ENCODE measurements at regions not wholly inside any gene's neighbourhood (a gene's known extent, or its start where the extent isn't known, plus 50 kb on each side); places are given as distances from the start of the nearest gene placed in this dataset.

GRCh38 chr12:127360580-127360979 is 906.4 kb upstream of the TMEM132C start:
- DNase-seq = no peak

GRCh38 chr12:127362121-127362520 is 904.8 kb upstream of the TMEM132C start:
- DNase-seq = no peak

DNA sequence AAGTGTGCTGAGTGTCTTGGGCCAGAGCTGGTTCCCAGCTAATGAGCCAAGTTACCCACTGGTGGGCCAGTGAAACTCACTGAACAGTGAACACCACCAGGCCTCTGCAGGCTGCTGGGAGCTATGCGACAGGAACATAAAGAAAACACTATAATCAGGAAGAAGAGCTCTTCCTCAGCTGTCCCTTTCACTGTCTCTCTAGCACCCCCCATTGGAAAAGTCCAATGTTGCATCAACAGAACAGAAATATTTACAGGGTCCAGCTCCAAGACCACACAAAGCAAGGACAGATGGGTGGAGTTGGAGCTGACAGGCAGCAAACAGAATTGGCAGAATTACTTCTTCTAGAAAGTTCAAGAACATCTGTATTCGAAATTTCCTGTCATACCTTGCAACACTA is 903.6 kb upstream of the TMEM132C start:
- DNase-seq = no peak

DNA sequence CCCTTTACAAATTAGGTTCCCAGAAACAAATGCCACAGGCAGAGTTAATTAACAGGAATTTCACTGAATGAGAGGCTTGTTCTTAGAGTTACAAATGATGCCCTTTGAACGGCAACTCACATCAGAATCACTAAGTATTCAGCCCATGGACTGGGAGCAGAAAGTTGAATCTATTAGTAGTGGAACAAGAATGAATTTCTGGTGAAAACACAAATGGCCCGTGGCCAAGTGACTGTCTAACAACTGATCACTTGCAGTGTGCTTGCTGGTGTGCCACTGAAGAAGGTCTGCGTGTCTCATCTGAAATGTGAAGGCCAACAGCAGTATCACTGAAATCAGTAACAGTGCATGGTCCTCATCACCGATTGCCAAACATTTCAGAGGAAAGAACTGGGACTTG is 893.4 kb upstream of the TMEM132C start:
- no peak for DNase-seq

GRCh38 chr12:127374447-127374846 is 892.5 kb upstream of the TMEM132C start:
- DNase-seq = no peak

- peak; percentile 66 for DNase-seq
These were observed 885.8 kb upstream of the TMEM132C start for GRCh38 chr12:127381043-127381668.

DNA sequence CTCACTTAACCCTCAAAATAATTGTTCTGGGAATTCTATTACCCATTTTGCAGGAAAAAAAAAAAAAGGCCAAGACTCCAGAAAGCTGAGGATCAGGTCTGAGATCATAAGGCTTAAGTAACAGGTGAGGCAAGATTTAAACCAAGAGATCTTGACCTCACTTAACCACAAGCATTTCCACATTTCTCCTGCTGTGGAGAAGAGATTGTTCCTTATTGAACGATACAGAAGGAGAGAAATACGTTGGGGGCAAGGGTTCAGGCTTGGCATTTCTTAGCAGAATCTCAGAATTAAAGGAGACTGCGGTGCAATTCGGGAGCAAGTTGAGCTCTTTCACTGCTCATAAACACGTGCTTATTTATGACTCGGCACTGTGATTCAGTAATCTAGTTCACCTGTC is 885.3 kb upstream of the TMEM132C start:
- no peak for DNase-seq

GRCh38 chr12:127383281-127383680 is 883.7 kb upstream of the TMEM132C start:
- no peak for DNase-seq

GRCh38 chr12:127386723-127387122 is 880.2 kb upstream of the TMEM132C start:
- no peak for DNase-seq

DNA sequence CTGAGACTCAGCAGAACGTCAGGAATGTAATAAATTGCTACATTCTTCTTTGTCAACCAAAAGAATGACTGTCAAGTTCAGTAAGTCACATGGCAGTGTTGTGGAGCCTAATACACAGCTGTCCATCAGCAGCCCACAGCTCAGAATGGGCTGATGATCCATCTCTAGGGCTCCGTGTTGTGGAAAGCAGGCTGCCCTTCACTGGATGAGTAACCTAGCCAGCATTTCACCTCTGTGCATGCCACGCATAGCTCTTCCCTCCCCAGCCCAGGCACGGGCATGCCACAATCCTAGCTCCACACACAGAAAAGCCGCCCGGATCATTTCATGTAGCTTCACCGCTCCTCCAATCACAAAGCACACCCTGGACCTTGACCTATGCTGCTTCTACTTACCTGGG is 878.0 kb upstream of the TMEM132C start:
- DNase-seq = no peak

- DNase-seq = no peak
These were observed 877.0 kb upstream of the TMEM132C start for GRCh38 chr12:127389923-127390322.

DNA sequence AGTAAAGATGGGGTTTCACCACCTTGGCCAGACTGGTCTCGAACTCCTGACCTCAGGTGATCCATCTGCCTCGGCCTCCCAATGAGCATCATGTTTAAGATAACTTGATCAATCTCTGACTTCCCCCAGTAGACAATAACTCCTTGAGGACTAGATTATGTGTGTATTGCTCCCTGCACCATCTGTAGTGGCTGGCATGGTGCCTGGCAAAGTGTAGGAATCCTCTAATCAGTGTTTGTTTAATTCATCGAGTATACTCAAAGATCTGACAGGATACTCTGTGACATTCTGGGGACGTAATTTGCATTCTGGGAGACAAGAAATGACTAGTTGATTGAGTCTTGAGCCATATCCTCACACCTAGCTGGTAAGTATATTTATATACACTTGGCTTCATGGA is 873.5 kb upstream of the TMEM132C start:
- DNase-seq = no peak

GRCh38 chr12:127393896-127394295 is 873.1 kb upstream of the TMEM132C start:
- no peak for DNase-seq

DNA sequence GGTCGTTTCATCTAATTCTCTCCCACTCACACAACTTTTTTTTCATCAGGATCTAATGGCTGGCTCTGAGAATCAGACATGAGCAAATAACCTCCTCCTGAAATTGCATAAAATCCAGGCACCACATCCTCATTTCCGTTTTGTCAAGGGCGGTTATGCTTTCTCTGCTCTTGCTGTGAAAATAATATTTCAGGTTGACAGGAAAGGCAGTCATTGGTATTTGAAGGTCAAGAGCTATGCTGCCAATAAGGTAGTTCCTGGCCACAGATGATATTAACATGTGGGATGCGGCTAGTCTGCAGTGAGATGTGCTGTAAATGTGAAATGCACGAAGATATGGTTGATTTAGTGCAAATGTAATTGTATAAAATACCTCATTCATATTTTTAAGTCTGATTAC is 870.2 kb upstream of the TMEM132C start:
- DNase-seq = no peak

DNA sequence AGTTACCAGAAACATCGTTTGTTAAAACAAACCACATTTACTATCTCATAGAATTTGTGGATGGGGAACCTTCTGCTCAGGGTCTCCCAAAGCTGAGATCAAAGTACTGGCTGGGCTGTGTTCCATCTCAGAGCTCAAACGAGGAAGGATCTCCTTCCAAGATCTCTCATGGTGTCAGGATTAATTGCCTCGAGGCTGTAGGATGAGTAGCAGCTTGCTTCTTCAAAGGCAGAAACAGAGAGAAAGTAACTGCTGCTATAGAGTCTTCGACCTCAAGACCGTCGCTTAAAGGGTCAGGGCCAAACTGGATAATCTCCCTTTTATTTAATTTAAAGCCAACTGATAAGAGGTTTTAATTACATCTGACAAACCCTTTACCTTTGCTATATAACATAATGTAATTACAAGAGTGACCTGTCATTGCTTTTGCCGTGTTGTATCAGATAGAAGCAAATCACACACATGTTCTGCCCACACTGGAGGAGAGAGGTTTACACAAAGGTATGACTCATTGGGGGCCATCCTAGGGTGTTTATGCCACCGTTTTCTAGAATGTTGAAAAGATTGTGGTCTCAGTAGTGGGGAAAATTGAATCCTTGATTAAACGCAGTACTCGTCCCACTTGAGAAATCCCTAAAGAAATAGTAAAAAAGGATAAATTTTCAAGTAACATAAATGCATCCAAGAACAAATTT is 868.8 kb upstream of the TMEM132C start:
- DNase-seq = no peak

DNA sequence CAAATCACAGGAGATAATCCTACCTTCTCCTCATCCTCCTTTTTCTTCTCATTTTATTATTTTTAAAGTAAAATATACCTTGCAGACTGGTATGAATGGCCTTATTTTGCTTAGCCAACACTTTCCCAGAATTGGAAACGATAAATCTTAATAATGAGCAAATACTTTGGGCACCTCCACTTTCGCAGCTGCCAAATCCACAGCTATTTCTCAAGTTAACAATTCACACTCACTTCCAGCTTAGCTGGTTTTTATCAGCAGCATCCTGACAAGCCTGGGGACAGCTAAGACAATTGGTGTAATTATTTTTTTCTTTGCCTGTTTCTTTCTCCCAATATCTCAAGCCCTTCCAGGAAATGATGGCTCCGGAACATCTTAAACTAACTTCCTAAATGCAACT is 867.5 kb upstream of the TMEM132C start:
- no peak for DNase-seq

DNA sequence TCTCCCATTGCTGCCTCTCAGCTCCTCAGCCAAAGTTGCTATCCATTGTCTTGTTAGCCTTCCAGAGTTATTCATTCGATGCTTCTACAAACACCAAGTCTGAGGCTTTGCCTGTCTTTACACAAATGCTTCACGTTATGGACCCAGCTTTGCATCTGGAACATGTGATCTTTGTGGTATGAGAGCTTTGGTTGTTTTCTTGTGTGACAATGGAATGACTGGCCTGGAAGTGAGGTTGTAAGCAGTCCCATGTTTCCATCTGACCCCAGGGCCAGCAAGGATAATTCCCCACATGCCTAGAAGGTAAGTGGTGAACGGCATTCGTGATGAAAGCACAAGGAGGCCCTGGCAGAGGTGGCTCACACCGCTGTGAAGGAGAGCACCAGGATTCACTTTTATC is 866.7 kb upstream of the TMEM132C start:
- no peak for DNase-seq

- no peak for DNase-seq
These were observed 866.0 kb upstream of the TMEM132C start for GRCh38 chr12:127401005-127401404.

DNA sequence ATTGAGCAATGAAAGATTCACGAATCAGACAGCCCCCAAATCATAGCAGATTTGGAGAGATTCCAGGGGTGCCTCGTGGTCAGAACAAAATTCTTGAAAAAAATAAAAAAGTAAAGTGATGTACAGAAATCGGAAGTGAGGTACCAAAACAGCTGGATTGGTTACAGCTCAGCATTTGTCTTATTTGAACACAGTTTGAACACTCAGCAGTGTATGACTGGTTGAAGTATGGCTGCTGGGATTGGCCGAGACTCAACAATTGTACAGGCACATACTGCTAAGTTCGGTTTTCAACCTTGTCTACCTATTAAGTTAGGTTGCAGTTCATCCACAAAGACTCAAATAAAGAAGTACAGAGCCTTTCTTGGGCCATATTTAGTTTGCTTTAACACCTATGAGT is 865.4 kb upstream of the TMEM132C start:
- no peak for DNase-seq

DNA sequence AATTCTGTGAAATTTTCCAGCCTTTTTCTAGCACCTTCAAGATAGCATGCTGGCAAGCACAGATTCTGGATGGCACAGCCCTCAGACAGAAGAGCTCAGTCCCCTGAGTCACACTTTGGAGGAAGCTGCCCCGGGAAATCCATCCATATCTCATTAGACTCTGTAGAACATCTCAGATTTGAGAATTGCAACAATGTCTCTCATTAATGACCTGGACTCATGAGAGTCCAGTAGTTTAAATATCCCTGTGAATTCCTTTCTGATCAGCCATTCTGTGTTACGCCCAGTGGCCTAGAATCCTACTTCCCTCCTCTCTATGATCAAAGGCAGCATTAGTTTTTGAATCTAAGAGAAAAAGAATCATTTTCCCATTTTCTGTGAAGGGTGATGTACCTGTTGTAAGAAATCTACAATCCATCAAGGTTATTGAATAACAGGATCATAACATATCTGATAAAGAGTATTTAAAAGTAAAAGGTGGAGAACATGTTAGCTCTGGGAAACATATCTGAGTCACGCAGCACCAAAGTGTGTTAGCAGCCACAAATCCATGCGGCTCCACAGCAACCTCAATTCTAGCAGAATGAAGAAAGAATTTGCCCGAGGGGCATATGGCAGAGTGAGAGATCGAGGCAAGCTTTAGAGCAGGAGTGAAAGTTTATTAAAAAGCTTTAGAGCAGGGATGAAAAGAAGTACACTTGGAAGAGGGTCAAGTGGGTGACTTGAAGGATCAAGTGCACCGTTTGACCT is 855.6 kb upstream of the TMEM132C start:
- no peak for DNase-seq

DNA sequence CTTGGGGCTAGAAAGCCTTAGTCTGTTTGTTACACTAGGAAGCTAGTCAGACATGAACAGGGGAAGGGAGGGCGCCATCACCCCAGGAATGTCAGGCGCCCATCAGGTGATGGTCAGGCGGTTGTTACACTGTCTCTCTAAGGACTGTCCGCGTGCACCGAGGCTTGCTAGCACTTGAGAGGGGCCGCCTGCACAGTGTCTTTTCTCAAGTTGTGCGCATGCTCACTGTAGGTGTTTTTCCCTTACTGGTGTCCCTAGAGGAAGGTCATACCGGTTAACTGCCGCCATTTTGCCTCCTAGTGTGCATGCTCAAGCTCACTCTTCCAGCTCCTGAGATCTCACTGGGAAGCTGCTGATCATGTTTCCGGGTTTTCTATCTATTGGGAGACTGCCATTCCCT is 855.0 kb upstream of the TMEM132C start:
- no peak for DNase-seq

DNA sequence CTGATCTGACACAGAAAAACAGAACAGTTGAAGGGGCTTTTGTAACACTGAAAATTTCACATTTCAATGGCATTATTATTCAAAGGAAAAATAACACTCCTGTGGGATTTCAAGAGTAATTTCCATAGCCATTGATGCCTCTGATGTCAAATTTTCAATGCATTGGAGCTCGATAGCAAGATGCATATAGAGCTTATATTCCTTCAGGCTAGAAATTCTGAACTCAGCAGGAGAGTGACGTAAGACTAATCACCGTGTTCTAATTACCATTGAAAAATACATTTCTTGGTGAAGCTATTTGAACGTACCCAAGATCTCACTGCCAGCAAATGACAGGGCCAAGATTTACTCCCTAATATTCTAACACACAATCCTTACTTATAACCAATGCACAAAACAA is 854.1 kb upstream of the TMEM132C start:
- no peak for DNase-seq

- DNase-seq = no peak
These were observed 852.8 kb upstream of the TMEM132C start for GRCh38 chr12:127414186-127414585.

DNA sequence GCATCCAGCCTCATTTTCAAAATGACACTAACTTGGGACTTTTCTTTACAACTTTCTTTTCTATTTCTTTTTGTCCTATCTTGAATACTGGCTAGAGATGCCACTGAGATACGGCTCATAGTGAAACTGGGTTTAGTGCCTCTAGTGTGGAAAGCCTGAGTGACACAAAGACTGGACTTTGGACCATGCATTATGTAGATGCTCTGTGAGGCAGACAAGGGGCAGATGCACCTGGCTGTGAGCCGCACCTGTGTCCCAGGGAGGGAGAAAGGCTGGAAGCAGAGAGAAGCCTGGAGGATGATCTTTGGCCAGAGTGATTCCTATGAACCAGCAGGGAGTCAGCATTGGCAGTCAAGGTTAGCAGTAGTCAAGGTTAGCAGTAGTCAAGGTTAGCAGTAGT is 852.3 kb upstream of the TMEM132C start:
- no peak for DNase-seq
